ENCODE measurements at regions not wholly inside any gene's neighbourhood (a gene's known extent, or its start where the extent isn't known, plus 50 kb on each side); places are given as distances from the start of the nearest gene placed in this dataset.

- 48 to 52% (median 50%) methylated on average over 4 of the region's 4 CpGs for WGBS, 4 donors
- intact Hi-C loops (cut with DNase I) = no loop called here
- no peaks in the 10 kb centered on the region for H3K27me3 ChIP-seq
- TF ChIP-seq CTCF (IDR thresholded peaks at IDR 0.05) (no peak), POLR2A (IDR thresholded peaks at IDR 0.05) (no peak)
- DNase-seq = peak; percentile 48 to 73 (median 68)
- H3K4me3 ChIP-seq = no peak overlapping the region
- no peaks in the 10 kb centered on the region for H3K9me3 ChIP-seq (replicated peaks in 1 of 3)
- H3K36me3 ChIP-seq (replicated peaks in 1 of 2) = no peaks in the 10 kb centered on the region
- H3K27ac ChIP-seq = no peak overlapping the region
- no peaks in the 10 kb centered on the region for H3K4me1 ChIP-seq (replicated peaks in 1 of 2)
These were observed 481.7 kb downstream of the TLE1 start for GRCh38 chr9:81207651-81208050.

- H3K4me1 ChIP-seq (replicated peaks in 1 of 2) = no peaks in the 10 kb centered on the region
- intact Hi-C loops (cut with DNase I) = no loop called here
- no peak for TF ChIP-seq CTCF (IDR thresholded peaks at IDR 0.05)
- TF ChIP-seq POLR2A (IDR thresholded peaks at IDR 0.05) = no peak
- DNase-seq = no peak
- H3K27ac ChIP-seq = no peak overlapping the region
- H3K9me3 ChIP-seq (replicated peaks in 1 of 3) = no peaks in the 10 kb centered on the region
- no peaks in the 10 kb centered on the region for H3K36me3 ChIP-seq (replicated peaks in 1 of 2)
- H3K4me3 ChIP-seq = no peak overlapping the region
- H3K27me3 ChIP-seq = no peaks in the 10 kb centered on the region
- 85 to 97% (median 89%) methylated on average over 6 of the region's 6 CpGs for WGBS, 4 donors
These were observed 487.1 kb downstream of the TLE1 start for GRCh38 chr9:81202292-81202691.

- intact Hi-C loops (cut with DNase I) = no loop called here
- no peaks in the 10 kb centered on the region for H3K9me3 ChIP-seq (replicated peaks in 1 of 3)
- H3K27ac ChIP-seq = no peak overlapping the region
- no peaks in the 10 kb centered on the region for H3K36me3 ChIP-seq (replicated peaks in 1 of 2)
- TF ChIP-seq CTCF (IDR thresholded peaks at IDR 0.05) = no peak
- no peak for TF ChIP-seq POLR2A (IDR thresholded peaks at IDR 0.05)
- DNase-seq = no peak
- WGBS, 4 donors = 86 to 91% (median 89%) methylated on average over 4 of the region's 4 CpGs
- no peak overlapping the region for H3K4me3 ChIP-seq
- H3K27me3 ChIP-seq = no peaks in the 10 kb centered on the region
- no peaks in the 10 kb centered on the region for H3K4me1 ChIP-seq (replicated peaks in 1 of 2)
These were observed 494.1 kb downstream of the TLE1 start for GRCh38 chr9:81195206-81195605.

GRCh38 chr9:81193362-81194339, 495.7 kb downstream of the TLE1 start:
- intact Hi-C loops (cut with DNase I) = no loop called here
- 61 to 75% (median 72%) methylated on average over 1 of the region's 1 CpG for WGBS, 4 donors

More at GRCh38 chr9:81193362-81194339, 495.7 kb downstream of the TLE1 start:
- no peak for DNase-seq
- TF ChIP-seq CTCF (IDR thresholded peaks at IDR 0.05) (no peak), POLR2A (IDR thresholded peaks at IDR 0.05) (no peak)
- no peaks in the 10 kb centered on the region for H3K9me3 ChIP-seq (replicated peaks in 1 of 3)
- H3K4me1 ChIP-seq (replicated peaks in 1 of 2) = no peaks in the 10 kb centered on the region
- no peaks in the 10 kb centered on the region for H3K36me3 ChIP-seq (replicated peaks in 1 of 2)
- no peaks in the 10 kb centered on the region for H3K27me3 ChIP-seq
- H3K27ac ChIP-seq = no peak overlapping the region
- no peak overlapping the region for H3K4me3 ChIP-seq

All from adrenal gland (tissue), 9 donors.